Astrocyte (in vitro differentiated cells and primary cell): ENCODE measurements at regions not wholly inside any gene's neighbourhood (a gene's known extent, or its start where the extent isn't known, plus 50 kb on each side); places are given as distances from the start of the nearest gene placed in this dataset.

Source experiments
- CTCF ChIP-seq: IDR thresholded peaks from 2 replicates; pipeline ENCODE4 v1.5.1; 2011; ENCODE audit warnings: low read depth, mild to moderate bottlenecking, inconsistent platforms, low read length, moderate library complexity; ENCODE audit not compliant: insufficient read depth
- EZH2 ChIP-seq: IDR thresholded peaks from 2 replicates; pipeline ENCODE4 v1.6.1; 2012; ENCODE audit warnings: mild to moderate bottlenecking, low read length, inconsistent platforms; ENCODE audit not compliant: insufficient read depth

GRCh38 chr1:229152311-229152710 is 118.6 kb upstream of the RAB4A start:
- TF ChIP-seq CTCF (no peak), EZH2 (no peak)
